ENCODE measurements at regions not wholly inside any gene's neighbourhood (a gene's known extent, or its start where the extent isn't known, plus 50 kb on each side); places are given as distances from the start of the nearest gene placed in this dataset.
A peak's percentile ranks its signal among the peaks of the same experiment; 100 is the strongest.

DNA sequence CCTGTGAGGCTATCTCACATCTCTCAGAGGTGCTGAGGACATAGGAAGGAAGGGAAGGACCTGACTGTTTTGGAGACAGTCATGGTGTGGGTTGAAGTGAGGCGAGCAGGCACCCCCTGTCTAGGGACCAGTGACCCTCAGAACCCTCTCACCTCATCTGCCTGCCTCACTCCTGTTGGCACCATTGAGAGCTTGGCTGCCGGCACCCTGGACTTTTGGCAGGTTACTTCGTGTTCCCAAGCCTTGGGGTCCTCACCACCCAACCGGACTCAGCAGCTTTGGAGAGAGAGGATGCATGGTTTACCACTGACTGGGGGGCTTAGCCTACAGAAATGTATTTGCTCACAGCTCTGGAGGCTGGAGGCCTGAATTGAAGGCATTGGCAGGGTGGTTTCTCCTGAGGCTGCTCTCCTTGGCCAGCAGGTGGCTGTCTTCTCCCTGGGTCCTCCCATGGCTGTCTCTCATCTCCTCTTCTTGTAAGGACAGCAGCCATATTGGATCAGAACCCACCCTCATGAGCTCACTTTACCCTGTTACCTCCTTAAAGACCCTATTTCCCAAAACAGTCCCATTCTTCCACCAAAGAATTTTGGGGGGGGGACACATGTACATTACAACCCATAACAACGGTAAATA lies 142.0 kb downstream of the TSN start:
- TF ChIP-seq, protein P1, sequence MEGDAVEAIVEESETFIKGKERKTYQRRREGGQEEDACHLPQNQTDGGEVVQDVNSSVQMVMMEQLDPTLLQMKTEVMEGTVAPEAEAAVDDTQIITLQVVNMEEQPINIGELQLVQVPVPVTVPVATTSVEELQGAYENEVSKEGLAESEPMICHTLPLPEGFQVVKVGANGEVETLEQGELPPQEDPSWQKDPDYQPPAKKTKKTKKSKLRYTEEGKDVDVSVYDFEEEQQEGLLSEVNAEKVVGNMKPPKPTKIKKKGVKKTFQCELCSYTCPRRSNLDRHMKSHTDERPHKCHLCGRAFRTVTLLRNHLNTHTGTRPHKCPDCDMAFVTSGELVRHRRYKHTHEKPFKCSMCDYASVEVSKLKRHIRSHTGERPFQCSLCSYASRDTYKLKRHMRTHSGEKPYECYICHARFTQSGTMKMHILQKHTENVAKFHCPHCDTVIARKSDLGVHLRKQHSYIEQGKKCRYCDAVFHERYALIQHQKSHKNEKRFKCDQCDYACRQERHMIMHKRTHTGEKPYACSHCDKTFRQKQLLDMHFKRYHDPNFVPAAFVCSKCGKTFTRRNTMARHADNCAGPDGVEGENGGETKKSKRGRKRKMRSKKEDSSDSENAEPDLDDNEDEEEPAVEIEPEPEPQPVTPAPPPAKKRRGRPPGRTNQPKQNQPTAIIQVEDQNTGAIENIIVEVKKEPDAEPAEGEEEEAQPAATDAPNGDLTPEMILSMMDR (conservative IDR thresholded peaks at IDR 0.05; ENCODE audit: low read depth), result no peak; the same call in 1 of the 2 replicates
- POLR2A ChIA-PET (ENCODE audit: low non-redundant PET), result no interaction called here
- CTCF ChIA-PET, result interaction anchor here (0.6 to 1.2 kb wide), 4 partner anchors 13 to 33 kb away, joined by 3 to 6 read pairs (median 4); no protein-coding TSS in a partner anchor
- H3K27ac ChIP-seq, result no peak overlapping the region
- DNase-seq (ENCODE audit: low spot score), result peak; percentile 22

DNA sequence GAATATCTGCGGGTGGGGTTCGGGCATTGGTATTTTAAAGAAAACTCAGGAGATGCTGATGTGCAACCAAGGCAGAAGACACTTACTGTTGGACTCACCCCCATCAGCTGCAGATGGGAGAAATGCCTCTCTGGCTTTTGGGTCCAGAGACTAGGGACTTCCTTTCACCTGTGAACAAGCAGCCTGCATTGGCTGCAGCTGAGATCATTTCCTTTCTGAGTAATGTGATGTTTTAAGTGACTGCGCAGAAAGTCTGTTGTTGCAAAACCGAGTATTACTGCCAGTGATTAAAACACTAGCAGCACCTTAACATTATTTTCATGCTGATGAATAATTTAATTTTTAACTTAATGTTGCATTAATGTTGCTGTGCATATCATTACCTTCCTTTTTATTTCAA lies 143.0 kb downstream of the TSN start:
- TF ChIP-seq, protein P1 (conservative IDR thresholded peaks at IDR 0.05; ENCODE audit: low read depth), result no peak
- ChIA-PET CTCF (no interaction called here), POLR2A (ENCODE audit: low non-redundant PET) (no interaction called here)
- peak; percentile 27 for DNase-seq (ENCODE audit: low spot score)
- H3K27ac ChIP-seq, result no peak overlapping the region

DNA sequence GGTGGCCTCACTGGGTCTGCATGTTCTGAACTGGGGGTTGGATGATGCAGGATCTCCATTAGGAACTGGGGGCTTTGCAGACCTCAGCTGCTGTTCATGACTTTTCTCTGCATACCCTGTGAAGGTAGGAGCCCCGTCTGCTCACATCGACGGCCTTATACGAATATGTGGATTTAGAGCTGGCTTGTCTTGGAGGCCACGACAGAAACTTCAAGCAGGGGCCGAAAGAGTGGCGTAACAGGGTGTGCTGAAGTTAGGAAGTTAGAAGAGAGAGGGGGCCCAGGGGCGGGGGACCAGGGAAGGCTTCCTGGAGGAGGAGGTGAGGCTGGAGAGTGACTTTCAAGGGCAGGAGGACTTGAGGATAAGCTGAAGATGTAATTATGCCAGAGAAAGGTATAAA lies 144.9 kb downstream of the TSN start:
- DNase-seq (ENCODE audit: low spot score), result no peak
- no peak overlapping the region for H3K27ac ChIP-seq
- TF ChIP-seq, protein P1 (conservative IDR thresholded peaks at IDR 0.05; ENCODE audit: low read depth), result no peak
- ChIA-PET CTCF (no interaction called here), POLR2A (ENCODE audit: low non-redundant PET) (no interaction called here)

DNA sequence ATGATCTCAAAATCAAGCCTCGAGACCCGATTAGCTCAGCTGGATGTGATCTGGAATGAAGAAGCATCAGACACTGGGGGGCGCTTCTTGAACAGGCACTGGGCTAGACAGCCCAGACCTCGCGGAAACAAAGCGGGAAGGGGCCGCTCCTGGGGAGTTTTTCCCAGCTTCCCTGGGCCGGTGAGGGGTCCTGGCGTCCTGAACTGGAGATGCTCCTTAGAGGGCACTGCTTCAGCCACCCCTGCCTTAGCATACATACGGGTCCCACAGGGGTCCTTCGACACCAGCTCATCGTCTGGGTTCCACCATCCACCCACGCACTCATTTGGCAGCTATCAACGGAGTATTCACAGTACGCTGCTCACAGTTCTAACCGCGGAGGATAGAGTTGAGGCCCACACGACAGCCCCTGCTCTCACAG lies 146.7 kb downstream of the TSN start:
- DNase-seq (ENCODE audit: low spot score), result no peak
- no peak overlapping the region for H3K27ac ChIP-seq
- POLR2A ChIA-PET (ENCODE audit: low non-redundant PET), result no interaction called here
- TF ChIP-seq, protein P1 (conservative IDR thresholded peaks at IDR 0.05; ENCODE audit: low read depth), result no peak
- CTCF ChIA-PET, result no interaction called here

DNA sequence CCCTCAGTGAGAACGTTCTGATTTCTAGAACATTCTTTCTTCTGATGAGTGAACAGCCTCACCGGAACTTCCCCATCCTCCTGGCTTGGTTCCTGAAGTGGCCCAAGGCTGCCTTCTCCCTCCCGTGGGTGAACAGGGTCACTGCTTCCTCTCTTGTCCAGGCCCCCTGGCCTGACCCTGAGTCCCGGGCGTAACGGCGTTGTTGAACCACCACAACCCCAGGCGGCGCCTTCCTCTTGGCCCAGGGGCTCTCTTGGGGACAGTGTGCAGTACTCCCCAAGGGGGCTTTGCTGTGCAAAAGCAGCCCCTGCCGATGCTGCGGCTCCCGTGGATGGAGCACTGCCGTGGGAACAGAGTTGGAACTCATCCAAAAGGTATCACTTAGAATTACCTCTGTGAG lies 147.2 kb downstream of the TSN start:
- TF ChIP-seq, protein P1 (conservative IDR thresholded peaks at IDR 0.05; ENCODE audit: low read depth), result no peak
- DNase-seq (ENCODE audit: low spot score), result no peak
- POLR2A ChIA-PET (ENCODE audit: low non-redundant PET), result no interaction called here
- CTCF ChIA-PET, result interaction anchor here (1.0 kb wide), 1 partner anchor 14 kb away, joined by 3 read pairs; no protein-coding TSS in a partner anchor
- H3K27ac ChIP-seq, result no peak overlapping the region

DNA sequence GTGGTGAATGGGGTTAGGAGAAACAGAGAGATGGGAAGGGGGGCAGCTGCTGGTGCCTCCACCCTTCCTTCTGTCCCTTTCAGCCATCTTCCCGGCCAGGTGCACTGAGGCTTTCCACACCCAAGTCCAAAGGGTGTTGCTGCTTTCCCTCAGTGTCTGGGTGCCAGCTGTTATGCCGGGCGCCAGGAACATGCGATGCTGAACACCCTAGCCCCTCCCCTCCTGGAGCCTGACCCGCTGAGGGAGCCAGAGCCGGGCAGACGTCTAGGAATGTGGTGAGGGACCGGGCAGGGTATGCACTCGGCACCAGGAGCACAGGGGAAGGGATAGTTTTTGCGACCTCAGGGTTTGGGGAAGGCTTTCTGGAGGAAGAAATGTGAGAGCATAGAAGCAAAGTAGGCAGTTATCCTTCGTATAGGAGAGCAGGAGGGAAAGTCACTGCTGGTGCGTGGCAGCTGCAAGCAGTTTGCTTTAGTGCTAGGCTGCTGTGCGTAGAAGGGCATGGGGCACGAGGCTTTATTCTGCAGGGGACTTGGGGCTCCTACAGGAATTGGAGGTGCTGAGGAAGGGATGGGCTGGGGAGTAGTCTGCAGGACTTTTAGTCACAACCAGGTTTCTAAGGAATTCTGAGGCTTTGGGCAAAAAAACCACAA lies 147.7 kb downstream of the TSN start:
- DNase-seq (ENCODE audit: low spot score), result no peak
- no peak overlapping the region for H3K27ac ChIP-seq
- TF ChIP-seq, protein P1 (conservative IDR thresholded peaks at IDR 0.05; ENCODE audit: low read depth), result no peak
- ChIA-PET CTCF (interaction anchor here (1.0 kb wide), 1 partner anchor 15 kb away, joined by 3 read pairs; no protein-coding TSS in a partner anchor), POLR2A (ENCODE audit: low non-redundant PET) (no interaction called here)
